Trophoblast cell (in vitro differentiated cells and primary cell): ENCODE measurements at regions not wholly inside any gene's neighbourhood (a gene's known extent, or its start where the extent isn't known, plus 50 kb on each side); places are given as distances from the start of the nearest gene placed in this dataset.
A peak's percentile ranks its signal among the peaks of the same experiment; 100 is the strongest.
"Not testable (repeated sequence)": the region's sequence is repeated elsewhere in the genome, so short reads cannot be mapped to it uniquely, and the experiment has no call there.

Experiments
- DNase-seq, 2 donors: peaks; one replicate each; pipeline ENCODE4 v3.0.0-alpha.2; 2016
- H2AFZ ChIP-seq: 2 replicates; pipeline ENCODE4 v1.6.1; 2013; ENCODE audit warnings: low read length, moderate library complexity, mild to moderate bottlenecking; ENCODE audit not compliant: insufficient read depth, poor library complexity
- H2AK5ac ChIP-seq: 2 replicates; pipeline ENCODE4 v1.6.1; 2013; ENCODE audit warnings: mild to moderate bottlenecking, low read length
- H2BK120ac ChIP-seq: 2 replicates; pipeline ENCODE4 v1.6.1; 2013; ENCODE audit warnings: low read length, mild to moderate bottlenecking, moderate library complexity; ENCODE audit not compliant: insufficient read depth, poor library complexity
- H2BK12ac ChIP-seq: 2 replicates; pipeline ENCODE4 v1.6.1; 2013; ENCODE audit warnings: mild to moderate bottlenecking, low read length, moderate library complexity
- H2BK5ac ChIP-seq: 2 replicates; pipeline ENCODE4 v1.6.1; 2013; ENCODE audit warnings: low read length, low read depth, moderate library complexity, mild to moderate bottlenecking; ENCODE audit not compliant: poor library complexity
- H3K14ac ChIP-seq: 2 replicates; pipeline ENCODE4 v1.6.1; 2013; ENCODE audit warnings: mild to moderate bottlenecking, low read length
- H3K18ac ChIP-seq: 2 replicates; pipeline ENCODE4 v1.6.1; 2013; ENCODE audit warnings: mild to moderate bottlenecking, low read length
- H3K23ac ChIP-seq: 2 replicates; pipeline ENCODE4 v1.6.1; 2013; ENCODE audit warnings: low read length
- H3K27ac ChIP-seq: 2 replicates; pipeline ENCODE4 v1.5.1; 2013; ENCODE audit warnings: low read depth, mild to moderate bottlenecking, inconsistent platforms, low read length, moderate library complexity
- H3K27me3 ChIP-seq: 2 replicates; pipeline ENCODE4 v1.6.1; 2013; ENCODE audit warnings: inconsistent platforms, mild to moderate bottlenecking, low read length, moderate library complexity; ENCODE audit not compliant: insufficient read depth
- H3K36me3 ChIP-seq, 2 experiments: 1 replicate in 1 of 2; 2 replicates in 1 of 2; pipeline ENCODE4 v1.6.1; 2013; ENCODE audit warnings: low read length in 2 of 2, mild to moderate bottlenecking in 2 of 2, moderate library complexity in 1 of 2; ENCODE audit not compliant: insufficient read depth in 2 of 2, control insufficient read depth in 1 of 2
- H3K4ac ChIP-seq: 2 replicates; pipeline ENCODE4 v1.6.1; 2013; ENCODE audit warnings: low read depth, mild to moderate bottlenecking, low read length, moderate library complexity
- H3K4me1 ChIP-seq, 2 experiments: 1 replicate in 1 of 2; 2 replicates in 1 of 2; pipeline ENCODE4 v1.6.1; 2013; ENCODE audit warnings: low read length in 2 of 2, mild to moderate bottlenecking in 2 of 2, moderate library complexity in 1 of 2; ENCODE audit not compliant: insufficient read depth in 2 of 2, control insufficient read depth in 1 of 2
- H3K4me2 ChIP-seq: 2 replicates; pipeline ENCODE4 v1.6.1; 2013; ENCODE audit warnings: inconsistent platforms, mild to moderate bottlenecking, low read length, moderate library complexity
- H3K4me3 ChIP-seq: 2 replicates; pipeline ENCODE4 v1.5.1; 2013; ENCODE audit warnings: mild to moderate bottlenecking, low read depth, low read length, inconsistent platforms
- H3K79me1 ChIP-seq: one replicate; pipeline ENCODE4 v1.6.1; 2013; ENCODE audit warnings: low read length
- H3K79me2 ChIP-seq: 2 replicates; pipeline ENCODE4 v1.6.1; 2013; ENCODE audit warnings: low read length, mild to moderate bottlenecking; ENCODE audit not compliant: control insufficient read depth, insufficient read depth, poor library complexity
- H3K9ac ChIP-seq: 2 replicates; pipeline ENCODE4 v1.6.1; 2013; ENCODE audit warnings: mild to moderate bottlenecking, low read length
- H3K9me3 ChIP-seq: 2 replicates; pipeline ENCODE4 v1.6.1; 2013; ENCODE audit warnings: low read depth, mild to moderate bottlenecking, control low read depth, inconsistent platforms, low read length; ENCODE audit not compliant: insufficient read depth
- H4K12ac ChIP-seq: 2 replicates; pipeline ENCODE4 v1.6.1; 2013; ENCODE audit warnings: low read depth, mild to moderate bottlenecking, low read length, moderate library complexity
- H4K8ac ChIP-seq: 2 replicates; pipeline ENCODE4 v1.6.1; 2013; ENCODE audit warnings: low read depth, mild to moderate bottlenecking, low read length, moderate library complexity
- H4K91ac ChIP-seq: one replicate; pipeline ENCODE4 v1.6.1; 2013; ENCODE audit warnings: low read depth, mild to moderate bottlenecking, low read length, moderate library complexity
- WGBS: extraction: QIAGEN DNeasy Blood & Tissue Kit; methylation state at CpG from one replicate; pipeline ENCODE4 v1.1.7; 2013; ENCODE audit warnings: missing lambda C conversion rate; ENCODE audit not compliant: insufficient read length, insufficient coverage; ENCODE audit errors: extremely low coverage; 5-methylcytosine and 5-hydroxymethylcytosine counted together

DNA sequence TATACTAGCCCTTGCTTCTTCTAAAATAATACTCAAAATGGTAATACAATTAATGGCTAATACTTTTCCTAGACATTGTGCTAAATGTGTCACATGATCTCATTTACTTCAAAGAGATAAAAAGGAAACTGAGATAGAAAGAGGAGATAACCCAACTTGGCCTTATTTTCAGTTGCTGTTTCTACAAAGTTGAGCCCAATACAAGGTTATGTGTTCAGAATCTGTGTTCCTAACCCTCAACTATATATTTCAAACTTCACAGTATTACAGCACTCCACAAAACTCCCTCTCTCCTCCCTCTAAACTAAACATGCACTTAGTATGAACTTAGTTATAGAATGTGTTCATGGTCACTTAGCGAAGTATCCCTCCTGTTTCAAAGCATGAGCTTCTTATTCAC, 277.9 kb downstream of the CCER1 start:
- Histone ChIP-seq H3K4me2 (no peak overlapping the region), H3K4me1 (no peaks in the 10 kb centered on the region), H2AK5ac (no peak overlapping the region), H3K27me3 (no peaks in the 10 kb centered on the region), H3K79me2 (no peaks in the 10 kb centered on the region), H2BK5ac (no peak overlapping the region), H3K4me3 (no peak overlapping the region), H3K14ac (no peak overlapping the region), H2BK120ac (no peak overlapping the region), H3K18ac (no peak overlapping the region), H3K23ac (no peak overlapping the region), H3K9me3 (no peaks in the 10 kb centered on the region), H4K12ac (no peak overlapping the region), H3K36me3 (no peaks in the 10 kb centered on the region), H4K8ac (no peak overlapping the region), H3K9ac (no peak overlapping the region), H2BK12ac (no peak overlapping the region), H3K79me1 (no peaks in the 10 kb centered on the region), H3K4ac (no peak overlapping the region), H3K27ac (no peak overlapping the region), H2AFZ (no peak overlapping the region), H4K91ac (no peak overlapping the region)
- WGBS, result no CpG with 5 or more reads among the region's 1 CpG
- no peak for DNase-seq

DNA sequence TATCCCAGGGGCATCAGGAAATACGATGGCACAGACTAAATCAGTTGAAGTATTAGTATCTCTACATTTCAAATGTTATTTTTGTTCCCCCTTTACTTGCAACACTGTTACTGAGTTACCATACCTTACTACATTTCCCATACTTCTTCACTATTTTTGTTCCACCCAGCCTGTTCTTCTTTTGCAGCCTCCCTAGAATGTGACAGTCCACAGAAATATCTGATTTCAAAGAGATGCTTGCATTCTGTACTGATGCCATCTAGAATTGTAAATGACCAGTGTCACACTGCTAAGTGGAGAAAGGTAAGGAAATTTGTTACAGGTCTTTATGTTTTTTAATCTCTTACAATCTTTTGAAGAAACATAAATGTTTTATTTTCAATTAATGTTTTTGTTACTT, 279.9 kb downstream of the CCER1 start:
- no peak overlapping the region for H2AK5ac ChIP-seq
- no peak overlapping the region for H2BK5ac ChIP-seq
- no peak overlapping the region for H3K4me3 ChIP-seq
- no peak overlapping the region for H4K12ac ChIP-seq
- H3K79me1 ChIP-seq, result no peaks in the 10 kb centered on the region
- no peak overlapping the region for H3K18ac ChIP-seq
- no peak overlapping the region for H2BK120ac ChIP-seq
- no peaks in the 10 kb centered on the region for H3K79me2 ChIP-seq
- no CpG with 5 or more reads among the region's 1 CpG for WGBS
- no peak overlapping the region for H4K8ac ChIP-seq
- no peak overlapping the region for H3K4ac ChIP-seq
- no peak overlapping the region for H4K91ac ChIP-seq
- H3K27me3 ChIP-seq, result no peaks in the 10 kb centered on the region
- H3K4me2 ChIP-seq, result no peak overlapping the region
- no peaks in the 10 kb centered on the region for H3K4me1 ChIP-seq
- H3K23ac ChIP-seq, result no peak overlapping the region
- H3K9ac ChIP-seq, result no peak overlapping the region
- H3K36me3 ChIP-seq, result no peaks in the 10 kb centered on the region
- H3K27ac ChIP-seq, result no peak overlapping the region
- no peak overlapping the region for H3K14ac ChIP-seq
- H2AFZ ChIP-seq, result no peak overlapping the region
- no peak for DNase-seq
- H3K9me3 ChIP-seq, result no peaks in the 10 kb centered on the region
- H2BK12ac ChIP-seq, result no peak overlapping the region

DNA sequence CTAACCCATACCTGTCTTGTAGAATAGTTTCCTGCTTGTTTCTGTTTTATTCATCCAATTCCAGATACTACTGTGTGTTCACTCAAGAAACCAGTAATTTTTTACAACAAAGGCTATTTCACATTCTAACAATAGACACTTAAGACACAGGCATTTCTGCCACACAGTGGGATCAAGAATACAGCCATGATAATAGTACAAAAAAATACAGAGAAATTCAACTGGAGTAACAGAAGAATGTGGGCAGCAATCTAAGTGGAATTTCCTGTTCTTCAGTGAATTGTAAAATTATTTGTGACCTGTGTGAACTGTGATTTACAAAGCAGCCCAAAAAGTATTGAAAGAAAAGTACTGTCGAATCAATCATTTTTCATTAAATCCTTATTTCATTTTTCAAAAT, 282.9 kb downstream of the CCER1 start:
- WGBS, result no CpG with 5 or more reads among the region's 1 CpG
- H4K8ac ChIP-seq, result no peak overlapping the region
- no peak overlapping the region for H3K4me2 ChIP-seq
- no peak overlapping the region for H2BK12ac ChIP-seq
- no peak overlapping the region for H3K23ac ChIP-seq
- no peaks in the 10 kb centered on the region for H3K4me1 ChIP-seq
- H2BK5ac ChIP-seq, result no peak overlapping the region
- H3K79me2 ChIP-seq, result no peaks in the 10 kb centered on the region
- no peaks in the 10 kb centered on the region for H3K79me1 ChIP-seq
- H2AK5ac ChIP-seq, result no peak overlapping the region
- H4K91ac ChIP-seq, result no peak overlapping the region
- no peak overlapping the region for H2AFZ ChIP-seq
- DNase-seq, result peak in 1 of 2 donors; percentile 6
- no peak overlapping the region for H2BK120ac ChIP-seq
- no peak overlapping the region for H3K27ac ChIP-seq
- H3K36me3 ChIP-seq, result no peaks in the 10 kb centered on the region
- H3K27me3 ChIP-seq, result no peaks in the 10 kb centered on the region
- no peak overlapping the region for H3K4ac ChIP-seq
- no peak overlapping the region for H4K12ac ChIP-seq
- H3K18ac ChIP-seq, result no peak overlapping the region
- no peak overlapping the region for H3K4me3 ChIP-seq
- no peak overlapping the region for H3K14ac ChIP-seq
- H3K9me3 ChIP-seq, result no peaks in the 10 kb centered on the region
- H3K9ac ChIP-seq, result no peak overlapping the region

DNA sequence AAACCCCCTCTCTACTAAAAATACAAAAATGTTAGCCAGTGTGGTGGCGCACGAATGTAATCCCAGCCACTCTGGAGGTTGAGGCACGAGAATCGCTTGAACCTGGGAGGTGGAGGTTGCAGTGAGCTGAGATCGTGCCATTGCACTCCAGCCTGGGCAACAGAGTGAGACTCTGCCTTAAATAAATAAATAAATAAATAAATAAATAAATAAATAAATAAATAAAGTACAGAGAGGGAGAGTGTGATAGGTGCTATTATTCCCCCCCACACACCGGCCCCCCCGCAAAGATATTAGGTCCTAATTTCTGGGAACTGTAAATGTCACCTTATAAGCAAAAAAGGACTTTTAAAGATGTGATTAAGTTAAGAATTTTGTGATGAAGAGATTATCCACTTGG, 291.0 kb downstream of the CCER1 start:
- not testable (repeated sequence) for H3K18ac ChIP-seq, H4K91ac ChIP-seq, H3K27ac ChIP-seq, H4K12ac ChIP-seq, H4K8ac ChIP-seq, H3K36me3 ChIP-seq, H3K4ac ChIP-seq, H3K4me1 ChIP-seq, H3K9ac ChIP-seq, H3K23ac ChIP-seq, H3K79me2 ChIP-seq, H3K4me2 ChIP-seq, H2BK120ac ChIP-seq, H3K4me3 ChIP-seq, DNase-seq, H3K27me3 ChIP-seq, H2BK12ac ChIP-seq, H3K9me3 ChIP-seq, H2AK5ac ChIP-seq, H3K79me1 ChIP-seq, H2BK5ac ChIP-seq, H2AFZ ChIP-seq, H3K14ac ChIP-seq
- WGBS, result no CpG with 5 or more reads among the region's 7 CpGs
